ENCODE measurements at regions not wholly inside any gene's neighbourhood (a gene's known extent, or its start where the extent isn't known, plus 50 kb on each side); places are given as distances from the start of the nearest gene placed in this dataset.
"Not testable (repeated sequence)": the region's sequence is repeated elsewhere in the genome, so short reads cannot be mapped to it uniquely, and the experiment has no call there.

DNA sequence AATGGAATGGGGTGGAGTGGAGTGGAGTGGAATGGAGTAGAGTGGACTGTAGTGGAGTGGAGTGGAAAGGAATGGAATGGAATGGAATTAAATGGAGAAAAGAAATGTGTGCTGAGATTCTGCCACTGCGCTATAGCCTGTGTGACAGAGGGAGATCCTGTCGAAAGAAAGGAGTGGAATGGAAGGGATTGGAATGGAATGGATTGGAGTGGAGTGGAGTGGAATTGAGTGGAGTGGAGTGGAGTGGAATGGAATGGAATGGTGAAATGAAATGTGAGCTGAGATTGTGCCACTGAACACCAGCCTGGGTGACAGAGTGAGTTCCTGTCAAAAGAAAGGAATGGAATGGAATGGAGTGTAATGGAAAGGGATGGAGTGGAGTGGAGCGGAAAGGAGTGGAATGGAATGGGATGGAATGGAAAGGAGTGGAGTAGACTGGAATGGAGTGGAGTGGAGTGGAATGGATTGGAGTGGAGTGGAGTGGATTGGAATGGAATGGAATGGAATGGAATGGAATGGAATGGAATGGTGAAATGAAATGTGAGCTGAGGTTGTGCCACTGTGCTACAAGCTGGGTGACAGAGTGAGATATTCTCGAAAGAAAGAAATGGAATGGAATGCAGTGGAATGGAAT lies 603.3 kb downstream of the TP53TG3F start:
- H3K4me1 ChIP-seq (ENCODE audit: control insufficient read depth, insufficient read depth, low read length); H3K36me3 ChIP-seq (ENCODE audit: control insufficient read depth, insufficient read depth, low read length); H3K4me3 ChIP-seq (ENCODE audit: low read length); H3K27me3 ChIP-seq (ENCODE audit: control insufficient read depth, insufficient read depth, low read length); H3K27ac ChIP-seq (ENCODE audit: low read length): not testable (repeated sequence)
- WGBS (ENCODE audit: insufficient coverage, low lambda C conversion rate), result 66% methylated on average over 4 of the region's 4 CpGs
- peaks cover 42% of the 10 kb centered on the region for H3K9me3 ChIP-seq (ENCODE audit: control insufficient read depth, low read depth, low read length)
- peak; percentile 3 to 11 for DNase-seq

GRCh38 chr16:34063498-34064157 lies 604.2 kb downstream of the TP53TG3F start:
- WGBS (ENCODE audit: insufficient coverage, low lambda C conversion rate), result 57% methylated on average over 1 of the region's 1 CpG
- not testable (repeated sequence) for H3K27ac ChIP-seq (ENCODE audit: low read length); H3K4me1 ChIP-seq (ENCODE audit: control insufficient read depth, insufficient read depth, low read length); H3K4me3 ChIP-seq (ENCODE audit: low read length); H3K36me3 ChIP-seq (ENCODE audit: control insufficient read depth, insufficient read depth, low read length); H3K27me3 ChIP-seq (ENCODE audit: control insufficient read depth, insufficient read depth, low read length); DNase-seq
- H3K9me3 ChIP-seq (ENCODE audit: control insufficient read depth, low read depth, low read length), result peaks cover 42% of the 10 kb centered on the region

GRCh38 chr16:34064602-34065001 lies 605.2 kb downstream of the TP53TG3F start:
- not testable (repeated sequence) for H3K36me3 ChIP-seq (ENCODE audit: control insufficient read depth, insufficient read depth, low read length); H3K4me3 ChIP-seq (ENCODE audit: low read length); DNase-seq; H3K27ac ChIP-seq (ENCODE audit: low read length); H3K27me3 ChIP-seq (ENCODE audit: control insufficient read depth, insufficient read depth, low read length); H3K4me1 ChIP-seq (ENCODE audit: control insufficient read depth, insufficient read depth, low read length)
- WGBS (ENCODE audit: insufficient coverage, low lambda C conversion rate), result 86% methylated on average over 2 of the region's 2 CpGs
- H3K9me3 ChIP-seq (ENCODE audit: control insufficient read depth, low read depth, low read length), result peaks cover 42% of the 10 kb centered on the region

DNA sequence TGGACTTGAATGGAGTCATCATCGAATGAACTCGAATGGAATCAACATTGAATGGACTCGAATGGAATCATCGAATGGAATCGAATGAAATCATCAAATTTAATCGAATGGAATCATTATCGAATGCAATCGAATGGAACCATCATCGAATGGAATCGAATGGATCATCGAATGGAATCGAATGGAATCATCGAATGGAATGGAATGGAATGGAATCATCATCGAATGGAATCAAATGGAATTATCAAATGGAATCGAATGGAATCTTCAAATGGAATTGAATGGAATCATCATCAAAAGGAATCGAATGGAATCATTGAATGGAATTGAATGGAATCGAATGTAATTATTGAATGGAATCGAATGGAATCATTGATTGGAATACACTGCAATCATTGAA lies 610.3 kb downstream of the TP53TG3F start:
- WGBS (ENCODE audit: insufficient coverage, low lambda C conversion rate), result 97% methylated on average over 6 of the region's 18 CpGs
- H3K27ac ChIP-seq (ENCODE audit: low read length); H3K4me3 ChIP-seq (ENCODE audit: low read length); H3K4me1 ChIP-seq (ENCODE audit: control insufficient read depth, insufficient read depth, low read length); H3K27me3 ChIP-seq (ENCODE audit: control insufficient read depth, insufficient read depth, low read length); H3K36me3 ChIP-seq (ENCODE audit: control insufficient read depth, insufficient read depth, low read length); DNase-seq: not testable (repeated sequence)
- peaks cover 18% of the 10 kb centered on the region for H3K9me3 ChIP-seq (ENCODE audit: control insufficient read depth, low read depth, low read length)

- no peaks in the 10 kb centered on the region for H3K27me3 ChIP-seq (ENCODE audit: control insufficient read depth, insufficient read depth, low read length)
- H3K27ac ChIP-seq (ENCODE audit: low read length), result no peak overlapping the region
- H3K9me3 ChIP-seq (ENCODE audit: control insufficient read depth, low read depth, low read length), result peaks cover 62% of the 10 kb centered on the region
- no peaks in the 10 kb centered on the region for H3K4me1 ChIP-seq (ENCODE audit: control insufficient read depth, insufficient read depth, low read length)
- peak in 1 of 2 donors; percentile 30 for DNase-seq
- no peaks in the 10 kb centered on the region for H3K36me3 ChIP-seq (ENCODE audit: control insufficient read depth, insufficient read depth, low read length)
- no peak overlapping the region for H3K4me3 ChIP-seq (ENCODE audit: low read length)
- 76% methylated on average over 14 of the region's 14 CpGs for WGBS (ENCODE audit: insufficient coverage, low lambda C conversion rate)
Measured at GRCh38 chr16:34078691-34079090, 619.3 kb downstream of the TP53TG3F start.

GRCh38 chr16:34085038-34085437 lies 625.6 kb downstream of the TP53TG3F start:
- H3K4me1 ChIP-seq (ENCODE audit: control insufficient read depth, insufficient read depth, low read length); H3K36me3 ChIP-seq (ENCODE audit: control insufficient read depth, insufficient read depth, low read length); H3K4me3 ChIP-seq (ENCODE audit: low read length); H3K27me3 ChIP-seq (ENCODE audit: control insufficient read depth, insufficient read depth, low read length); H3K27ac ChIP-seq (ENCODE audit: low read length); DNase-seq: not testable (repeated sequence)
- WGBS (ENCODE audit: insufficient coverage, low lambda C conversion rate), result 78% methylated on average over 4 of the region's 5 CpGs
- H3K9me3 ChIP-seq (ENCODE audit: control insufficient read depth, low read depth, low read length), result peaks cover 58% of the 10 kb centered on the region

- not testable (repeated sequence) for H3K36me3 ChIP-seq (ENCODE audit: control insufficient read depth, insufficient read depth, low read length); H3K27ac ChIP-seq (ENCODE audit: low read length); H3K4me1 ChIP-seq (ENCODE audit: control insufficient read depth, insufficient read depth, low read length); DNase-seq; H3K4me3 ChIP-seq (ENCODE audit: low read length); H3K27me3 ChIP-seq (ENCODE audit: control insufficient read depth, insufficient read depth, low read length)
- peaks cover 47% of the 10 kb centered on the region for H3K9me3 ChIP-seq (ENCODE audit: control insufficient read depth, low read depth, low read length)
- 89% methylated on average over 8 of the region's 14 CpGs for WGBS (ENCODE audit: insufficient coverage, low lambda C conversion rate)
Measured at GRCh38 chr16:34095006-34095405, 635.6 kb downstream of the TP53TG3F start.

GRCh38 chr16:34096911-34097310 lies 637.5 kb downstream of the TP53TG3F start:
- not testable (repeated sequence) for DNase-seq; H3K4me1 ChIP-seq (ENCODE audit: control insufficient read depth, insufficient read depth, low read length); H3K27ac ChIP-seq (ENCODE audit: low read length); H3K36me3 ChIP-seq (ENCODE audit: control insufficient read depth, insufficient read depth, low read length); H3K27me3 ChIP-seq (ENCODE audit: control insufficient read depth, insufficient read depth, low read length); H3K4me3 ChIP-seq (ENCODE audit: low read length)
- H3K9me3 ChIP-seq (ENCODE audit: control insufficient read depth, low read depth, low read length), result peaks cover 44% of the 10 kb centered on the region
- 66% methylated on average over 2 of the region's 4 CpGs for WGBS (ENCODE audit: insufficient coverage, low lambda C conversion rate)

GRCh38 chr16:34097326-34097725 lies 637.9 kb downstream of the TP53TG3F start:
- H3K9me3 ChIP-seq (ENCODE audit: control insufficient read depth, low read depth, low read length), result peaks cover 44% of the 10 kb centered on the region
- WGBS (ENCODE audit: insufficient coverage, low lambda C conversion rate), result 76% methylated on average over 3 of the region's 3 CpGs

GRCh38 chr16:34098033-34098432 lies 638.6 kb downstream of the TP53TG3F start:
- peaks cover 37% of the 10 kb centered on the region for H3K9me3 ChIP-seq (ENCODE audit: control insufficient read depth, low read depth, low read length)
- H3K4me1 ChIP-seq (ENCODE audit: control insufficient read depth, insufficient read depth, low read length); H3K4me3 ChIP-seq (ENCODE audit: low read length); H3K27ac ChIP-seq (ENCODE audit: low read length); DNase-seq; H3K36me3 ChIP-seq (ENCODE audit: control insufficient read depth, insufficient read depth, low read length); H3K27me3 ChIP-seq (ENCODE audit: control insufficient read depth, insufficient read depth, low read length): not testable (repeated sequence)

More at GRCh38 chr16:34097326-34097725, 637.9 kb downstream of the TP53TG3F start:
- not testable (repeated sequence) for H3K4me3 ChIP-seq (ENCODE audit: low read length); H3K27me3 ChIP-seq (ENCODE audit: control insufficient read depth, insufficient read depth, low read length); H3K36me3 ChIP-seq (ENCODE audit: control insufficient read depth, insufficient read depth, low read length); H3K27ac ChIP-seq (ENCODE audit: low read length); H3K4me1 ChIP-seq (ENCODE audit: control insufficient read depth, insufficient read depth, low read length)
- peak in 1 of 2 donors; percentile 19 for DNase-seq

DNA sequence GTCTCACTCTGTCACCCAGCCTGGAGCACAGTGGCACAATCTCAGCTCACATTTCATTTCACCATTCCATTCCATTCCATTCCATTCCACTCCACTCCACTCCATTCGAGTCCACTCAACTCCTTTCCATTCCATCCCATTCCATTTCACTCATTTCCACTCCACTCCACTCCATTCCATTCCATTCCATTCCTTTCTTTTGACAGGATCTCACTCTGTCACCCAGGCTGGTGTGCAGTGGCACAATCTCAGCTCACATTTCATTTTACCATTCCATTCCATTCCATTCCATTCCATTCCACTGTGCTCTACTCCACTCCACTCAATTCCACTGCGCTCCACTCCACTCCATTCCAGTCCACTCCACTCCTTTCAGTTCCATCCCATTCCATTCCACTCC lies 639.6 kb downstream of the TP53TG3F start:
- H3K36me3 ChIP-seq (ENCODE audit: control insufficient read depth, insufficient read depth, low read length); H3K4me1 ChIP-seq (ENCODE audit: control insufficient read depth, insufficient read depth, low read length); H3K4me3 ChIP-seq (ENCODE audit: low read length); H3K27me3 ChIP-seq (ENCODE audit: control insufficient read depth, insufficient read depth, low read length); H3K27ac ChIP-seq (ENCODE audit: low read length); DNase-seq: not testable (repeated sequence)
- WGBS (ENCODE audit: insufficient coverage, low lambda C conversion rate), result 29% methylated on average over 2 of the region's 2 CpGs
- H3K9me3 ChIP-seq (ENCODE audit: control insufficient read depth, low read depth, low read length), result peaks cover 32% of the 10 kb centered on the region
